IMR-90 (cell line): ENCODE measurements at regions not wholly inside any gene's neighbourhood (a gene's known extent, or its start where the extent isn't known, plus 50 kb on each side); places are given as distances from the start of the nearest gene placed in this dataset.

ENCODE experiments used
- ATAC-seq: fragments of 200-7000 bp; cut with Tn5 transposase; 2 replicates; pipeline ENCODE4 v1.9.1; 2020; ENCODE audit warnings: low read depth, mild to moderate bottlenecking, moderate library complexity
- BruUV-seq: library from RNA; stranded (reverse); fragments of 400-500 nt; replicated peaks from 2 replicates; lab custom pipeline; 2021; lab: Mats Ljungman, UMichigan
- CTCF ChIA-PET: fragments of 300-600 bp; formaldehyde crosslinking; extraction: SDS; loops from one replicate; lab custom pipeline; 2021; ENCODE audit warnings: antibody characterized with exemption; lab: Yijun Ruan, JAX
- POLR2A ChIA-PET: fragments of 300-600 bp; sonication (Branson Sonifier 250); formaldehyde crosslinking; loops from one replicate; lab custom pipeline; 2022; ENCODE audit warnings: antibody characterized with exemption; ENCODE audit not compliant: unreplicated experiment; lab: Charles Lee
- DNase-seq: peaks from one replicate; pipeline ENCODE4 v3.0.0; 2013
- H2AFZ ChIP-seq: replicated peaks from 2 replicates; pipeline ENCODE3; 2013; ENCODE audit warnings: low read length, mild to moderate bottlenecking; ENCODE audit not compliant: poor library complexity
- H2AK5ac ChIP-seq: 2 replicates; pipeline ENCODE4 v1.6.1; 2013; ENCODE audit warnings: low read depth, low read length, inconsistent platforms
- H2AK9ac ChIP-seq: replicated peaks from 2 replicates; pipeline ENCODE3; 2013; ENCODE audit warnings: mild to moderate bottlenecking, low read depth, low read length, moderate library complexity; ENCODE audit not compliant: poor library complexity
- H2BK120ac ChIP-seq: 2 replicates; pipeline ENCODE4 v1.6.1; 2013; ENCODE audit warnings: low read depth, low read length, inconsistent platforms
- H2BK15ac ChIP-seq: 3 replicates; pipeline ENCODE4 v1.6.1; 2013; ENCODE audit warnings: low read depth, low read length, inconsistent platforms
- H2BK20ac ChIP-seq: 2 replicates; pipeline ENCODE4 v1.6.1; 2013; ENCODE audit warnings: low read depth, mild to moderate bottlenecking, inconsistent platforms, low read length, moderate library complexity
- H2BK5ac ChIP-seq: 2 replicates; pipeline ENCODE4 v1.6.1; 2013; ENCODE audit warnings: mild to moderate bottlenecking, low read depth, low read length, inconsistent platforms; ENCODE audit not compliant: poor library complexity, severe bottlenecking
- H3K14ac ChIP-seq: replicated peaks from 2 replicates; pipeline ENCODE4 v1.6.1; 2013; ENCODE audit warnings: low read depth, low read length, inconsistent platforms
- H3K18ac ChIP-seq: 2 replicates; pipeline ENCODE4 v1.6.1; 2013; ENCODE audit warnings: low read depth, low read length, control low read depth
- H3K23ac ChIP-seq: 2 replicates; pipeline ENCODE4 v1.6.1; 2013; ENCODE audit warnings: low read depth, low read length, inconsistent platforms
- H3K27ac ChIP-seq: 2 replicates; pipeline ENCODE4 v1.5.1; 2013; ENCODE audit warnings: mild to moderate bottlenecking, control low read depth, low read length; ENCODE audit not compliant: insufficient read depth
- H3K27me3 ChIP-seq: 2 replicates; pipeline ENCODE4 v1.6.1; 2013; ENCODE audit warnings: low read length; ENCODE audit not compliant: control insufficient read depth, insufficient read depth
- H3K36me3 ChIP-seq: 2 replicates; pipeline ENCODE4 v1.6.1; 2013; ENCODE audit warnings: low read length, mixed read lengths; ENCODE audit not compliant: control insufficient read depth, insufficient read depth
- H3K4ac ChIP-seq: 2 replicates; pipeline ENCODE4 v1.6.1; 2013; ENCODE audit warnings: low read depth, low read length, inconsistent platforms
- H3K4me1 ChIP-seq: 2 replicates; pipeline ENCODE4 v1.6.1; 2013; ENCODE audit warnings: low read length, mixed read lengths; ENCODE audit not compliant: control insufficient read depth, insufficient read depth
- H3K4me2 ChIP-seq: 2 replicates; pipeline ENCODE4 v1.6.1; 2013; ENCODE audit warnings: low read depth, mild to moderate bottlenecking, control low read depth, low read length, moderate library complexity
- H3K4me3 ChIP-seq: 2 replicates; pipeline ENCODE4 v1.5.1; 2013; ENCODE audit warnings: low read depth, mild to moderate bottlenecking, control low read depth, low read length, moderate library complexity; ENCODE audit not compliant: insufficient read depth
- H3K56ac ChIP-seq: 2 replicates; pipeline ENCODE4 v1.6.1; 2013; ENCODE audit warnings: low read length, inconsistent platforms; ENCODE audit not compliant: insufficient read depth; ENCODE audit errors: extremely low read depth
- H3K79me1 ChIP-seq, 2 experiments: 2 replicates each; pipeline ENCODE4 v1.6.1; 2013; ENCODE audit warnings: low read length in 2 of 2, inconsistent platforms in 1 of 2, low read depth in 1 of 2
- H3K9ac ChIP-seq: 2 replicates; pipeline ENCODE4 v1.6.1; 2013; ENCODE audit warnings: low read depth, low read length, control low read depth
- H3K9me1 ChIP-seq: 2 replicates; pipeline ENCODE4 v1.6.1; 2013; ENCODE audit warnings: low read length, inconsistent platforms; ENCODE audit not compliant: insufficient read depth
- H3K9me3 ChIP-seq: 2 replicates; pipeline ENCODE4 v1.6.1; 2013; ENCODE audit warnings: low read length; ENCODE audit not compliant: control insufficient read depth, insufficient read depth
- H4K20me1 ChIP-seq: 2 replicates; pipeline ENCODE4 v1.6.1; 2013; ENCODE audit warnings: low read length, inconsistent platforms; ENCODE audit not compliant: insufficient read depth
- H4K5ac ChIP-seq: 2 replicates; pipeline ENCODE4 v1.6.1; 2013; ENCODE audit warnings: mild to moderate bottlenecking, low read depth, low read length, control low read depth
- H4K8ac ChIP-seq, 2 experiments: 2 replicates each; pipeline ENCODE4 v1.6.1; 2013; ENCODE audit warnings: low read depth in 2 of 2, low read length in 2 of 2, control low read depth in 1 of 2, inconsistent platforms in 1 of 2
- H4K91ac ChIP-seq: 2 replicates; pipeline ENCODE4 v1.6.1; 2013; ENCODE audit warnings: low read depth, low read length, inconsistent platforms; ENCODE audit not compliant: insufficient read depth
- CHD1 ChIP-seq: IDR thresholded peaks from 2 replicates; pipeline ENCODE4 v1.6.1; 2012; ENCODE audit warnings: low read depth, low read length, improper control_type of control experiment
- ELK1 ChIP-seq: fragments of 150-350 bp; IDR thresholded peaks from 2 replicates; pipeline ENCODE4 v1.6.1; 2016; ENCODE audit warnings: low read depth, mild to moderate bottlenecking, low read length, moderate library complexity, borderline replicate concordance
- MAZ ChIP-seq: IDR thresholded peaks from 2 replicates; pipeline ENCODE4 v1.6.1; 2012; ENCODE audit warnings: low read depth, mild to moderate bottlenecking, low read length, improper control_type of control experiment, moderate library complexity, borderline replicate concordance
- RFX5 ChIP-seq: IDR thresholded peaks from 2 replicates; pipeline ENCODE4 v1.8.0; 2012; ENCODE audit warnings: low read depth, mild to moderate bottlenecking, low read length, moderate library complexity
- SMC3 ChIP-seq: fragments of 150-350 bp; IDR thresholded peaks from 2 replicates; pipeline ENCODE4 v1.6.1; 2016; ENCODE audit warnings: low read depth, mild to moderate bottlenecking, antibody characterized with exemption, low read length, moderate library complexity
- USF2 ChIP-seq: fragments of 150-350 bp; IDR thresholded peaks from 2 replicates; pipeline ENCODE4 v1.6.1; 2017; ENCODE audit warnings: mild to moderate bottlenecking, antibody characterized with exemption, low read length, low read depth
- WGBS, 2 experiments: methylation state at CpG; one replicate each; pipeline versions ENCODE4 v1.1.5 to v1.1.7; 2013; ENCODE audit warnings: missing lambda C conversion rate in 2 of 2; ENCODE audit not compliant: insufficient read length in 1 of 2; ENCODE audit errors: extremely low coverage in 2 of 2; 5-methylcytosine and 5-hydroxymethylcytosine counted together
- dilution Hi-C: fragments of 300-500 bp; cut with HindIII; formaldehyde crosslinking; loops from one replicate; pipeline ENCODE4 v1.14.3; 2018; ENCODE audit warnings: low sequenced_read_pairs; ENCODE audit not compliant: unreplicated experiment
- in situ Hi-C: fragments of 300-500 bp; cut with MboI; formaldehyde crosslinking; loops from 3 replicates; pipeline ENCODE4 v1.14.3; 2019; ENCODE audit warnings: low sequenced_read_pairs, inconsistent platforms, mixed read lengths
- intact Hi-C: fragments of 100-400 bp; cut with micrococcal nuclease; formaldehyde crosslinking; loops from 2 replicates; pipeline ENCODE4 v1.10.0; 2022
- TF ChIP-seq, protein P1 (sequence below): conservative IDR thresholded peaks from 2 replicates; pipeline ENCODE4 v1.5.1; 2012; ENCODE audit warnings: mild to moderate bottlenecking, low read depth, low read length, improper control_type of control experiment

- in situ Hi-C loops = no loop called here
- H2BK20ac ChIP-seq = no peak overlapping the region
- H3K4me2 ChIP-seq = no peak overlapping the region
- H4K20me1 ChIP-seq = no peaks in the 10 kb centered on the region
- H2AK9ac ChIP-seq = no peak overlapping the region
- H3K36me3 ChIP-seq = no peaks in the 10 kb centered on the region
- H3K9me1 ChIP-seq = no peaks in the 10 kb centered on the region
- dilution Hi-C loops = no loop called here
- 0 out of 2 replicates have a peak, but pooled peaks have one; percentile 16 for TF ChIP-seq USF2
- no peak for TF ChIP-seq RFX5
- TF ChIP-seq CHD1 = no peak
- no peak for TF ChIP-seq MAZ
- no peak for TF ChIP-seq ELK1
- TF ChIP-seq, protein P1, sequence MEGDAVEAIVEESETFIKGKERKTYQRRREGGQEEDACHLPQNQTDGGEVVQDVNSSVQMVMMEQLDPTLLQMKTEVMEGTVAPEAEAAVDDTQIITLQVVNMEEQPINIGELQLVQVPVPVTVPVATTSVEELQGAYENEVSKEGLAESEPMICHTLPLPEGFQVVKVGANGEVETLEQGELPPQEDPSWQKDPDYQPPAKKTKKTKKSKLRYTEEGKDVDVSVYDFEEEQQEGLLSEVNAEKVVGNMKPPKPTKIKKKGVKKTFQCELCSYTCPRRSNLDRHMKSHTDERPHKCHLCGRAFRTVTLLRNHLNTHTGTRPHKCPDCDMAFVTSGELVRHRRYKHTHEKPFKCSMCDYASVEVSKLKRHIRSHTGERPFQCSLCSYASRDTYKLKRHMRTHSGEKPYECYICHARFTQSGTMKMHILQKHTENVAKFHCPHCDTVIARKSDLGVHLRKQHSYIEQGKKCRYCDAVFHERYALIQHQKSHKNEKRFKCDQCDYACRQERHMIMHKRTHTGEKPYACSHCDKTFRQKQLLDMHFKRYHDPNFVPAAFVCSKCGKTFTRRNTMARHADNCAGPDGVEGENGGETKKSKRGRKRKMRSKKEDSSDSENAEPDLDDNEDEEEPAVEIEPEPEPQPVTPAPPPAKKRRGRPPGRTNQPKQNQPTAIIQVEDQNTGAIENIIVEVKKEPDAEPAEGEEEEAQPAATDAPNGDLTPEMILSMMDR = no peak
- TF ChIP-seq SMC3 = no peak
- intact Hi-C loops = no loop called here
- H2BK5ac ChIP-seq = no peak overlapping the region
- no peak overlapping the region for H3K4ac ChIP-seq
- BruUV-seq = no TSS peak
- H3K14ac ChIP-seq = no peak overlapping the region
- no peak overlapping the region for H3K4me3 ChIP-seq
- DNase-seq (no peak), ATAC-seq (no peak)
- no peak overlapping the region for H3K27ac ChIP-seq
- POLR2A ChIA-PET = no interaction called here
- H4K8ac ChIP-seq = no peak overlapping the region
- peaks cover 24% of the 10 kb centered on the region for H3K27me3 ChIP-seq
- H2AFZ ChIP-seq = no peak overlapping the region
- H4K5ac ChIP-seq = no peak overlapping the region
- peaks cover 8% of the 10 kb centered on the region for H3K9me3 ChIP-seq
- no peaks in the 10 kb centered on the region for H3K79me1 ChIP-seq
- CTCF ChIA-PET = no interaction called here
- no peak overlapping the region for H2BK120ac ChIP-seq
- no peak overlapping the region for H3K9ac ChIP-seq
- no peak overlapping the region for H3K56ac ChIP-seq
- no peak overlapping the region for H4K91ac ChIP-seq
- no peaks in the 10 kb centered on the region for H3K4me1 ChIP-seq
- no CpG with 5 or more reads among the region's 3 CpGs for whole genome bisulfite sequencing, 2 experiments
- H2AK5ac ChIP-seq = no peak overlapping the region
- H3K23ac ChIP-seq = no peak overlapping the region
- H2BK15ac ChIP-seq = no peak overlapping the region
- H3K18ac ChIP-seq = no peak overlapping the region
Observed at GRCh38 chr9:124199474-124199873, 58.3 kb upstream of the NEK6 start.
